ENCODE measurements at regions not wholly inside any gene's neighbourhood (a gene's known extent, or its start where the extent isn't known, plus 50 kb on each side); places are given as distances from the start of the nearest gene placed in this dataset.

GRCh38 chr11:98720951-98721350 lies 299.8 kb upstream of the CNTN5 start (continued):
- TF ChIP-seq ZBTB40 (IDR thresholded peaks at IDR 0.05; ENCODE audit: borderline replicate concordance) = no peak
- no peak for TF ChIP-seq FOXK2 (IDR thresholded peaks at IDR 0.05)
- TF ChIP-seq TBL1XR1 (IDR thresholded peaks at IDR 0.05; ENCODE audit: low read depth, low read length) = no peak

GRCh38 chr11:98725471-98725870 lies 295.3 kb upstream of the CNTN5 start:
- Histone ChIP-seq H3K4me3 (no peak overlapping the region), H4K20me1 (ENCODE audit: control insufficient read depth, insufficient read depth) (no peaks in the 10 kb centered on the region), H3K4me1 (ENCODE audit: control insufficient read depth, insufficient read depth, low read length) (no peaks in the 10 kb centered on the region), H3K4me2 (ENCODE audit: control insufficient read depth, insufficient read depth) (no peak overlapping the region), H3K36me3 (ENCODE audit: control insufficient read depth in 2 of 2, insufficient read depth in 2 of 2, low read length in 1 of 2) (no peaks in the 10 kb centered on the region), H3K79me2 (ENCODE audit: control insufficient read depth, insufficient read depth, low read length) (no peaks in the 10 kb centered on the region), H3K27me3 (replicated peaks in 1 of 2; ENCODE audit: control insufficient read depth in 2 of 2, insufficient read depth in 2 of 2, low read length in 1 of 2) (no peaks in the 10 kb centered on the region), H2AFZ (ENCODE audit: control insufficient read depth, low read depth, low read length) (no peak overlapping the region), H3K9ac (ENCODE audit: control insufficient read depth, insufficient read depth, low read length) (no peak overlapping the region), H3K27ac (ENCODE audit: control insufficient read depth, insufficient read depth) (no peak overlapping the region), H3K9me3 (replicated peaks; ENCODE audit: control insufficient read depth, insufficient read depth, low read length) (no peaks in the 10 kb centered on the region)
- RAD21 ChIA-PET (ENCODE audit: unreplicated experiment) = no interaction called here
- SMC1A ChIA-PET (ENCODE audit: uncharacterized antibody, unreplicated experiment) = interaction anchor here (0.6 kb wide), 1 partner anchor 10 kb away, joined by 3 read pairs; no protein-coding TSS in a partner anchor
- in situ Hi-C loops (cut with MboI) (no loop called here), intact Hi-C loops (cut with micrococcal nuclease; ENCODE audit: unreplicated experiment) (no loop called here)
- CTCF ChIA-PET = no interaction called here
- BruUV-seq (replicated peaks) = no TSS peak
- WGBS (ENCODE audit: insufficient coverage, insufficient replicate concordance, low lambda C conversion rate, missing lambda C conversion rate) = 21% methylated on average over 5 of the region's 5 CpGs
- FAIRE-seq = no peak
- ATAC-seq = no peak
- DNase-seq (ENCODE audit: low read depth, low spot score) = no peak
- TF ChIP-seq HDAC6 (IDR thresholded peaks at IDR 0.05; ENCODE audit: unreplicated experiment) (no peak), ESRRA (IDR thresholded peaks at IDR 0.05; ENCODE audit: low read length) (no peak), PKNOX1 (IDR thresholded peaks at IDR 0.05) (no peak), TCF7 (IDR thresholded peaks at IDR 0.05; ENCODE audit: borderline replicate concordance) (no peak), ZNF24 (IDR thresholded peaks at IDR 0.05) (no peak), DPF2 (IDR thresholded peaks at IDR 0.05) (no peak), NR2F1 (conservative IDR thresholded peaks at IDR 0.05) (no peak), MXI1 (IDR thresholded peaks at IDR 0.05; ENCODE audit: low read depth, low read length) (no peak), SMC3 (IDR thresholded peaks at IDR 0.05; ENCODE audit: borderline replicate concordance, low read length) (no peak)
- TF ChIP-seq, protein P1, sequence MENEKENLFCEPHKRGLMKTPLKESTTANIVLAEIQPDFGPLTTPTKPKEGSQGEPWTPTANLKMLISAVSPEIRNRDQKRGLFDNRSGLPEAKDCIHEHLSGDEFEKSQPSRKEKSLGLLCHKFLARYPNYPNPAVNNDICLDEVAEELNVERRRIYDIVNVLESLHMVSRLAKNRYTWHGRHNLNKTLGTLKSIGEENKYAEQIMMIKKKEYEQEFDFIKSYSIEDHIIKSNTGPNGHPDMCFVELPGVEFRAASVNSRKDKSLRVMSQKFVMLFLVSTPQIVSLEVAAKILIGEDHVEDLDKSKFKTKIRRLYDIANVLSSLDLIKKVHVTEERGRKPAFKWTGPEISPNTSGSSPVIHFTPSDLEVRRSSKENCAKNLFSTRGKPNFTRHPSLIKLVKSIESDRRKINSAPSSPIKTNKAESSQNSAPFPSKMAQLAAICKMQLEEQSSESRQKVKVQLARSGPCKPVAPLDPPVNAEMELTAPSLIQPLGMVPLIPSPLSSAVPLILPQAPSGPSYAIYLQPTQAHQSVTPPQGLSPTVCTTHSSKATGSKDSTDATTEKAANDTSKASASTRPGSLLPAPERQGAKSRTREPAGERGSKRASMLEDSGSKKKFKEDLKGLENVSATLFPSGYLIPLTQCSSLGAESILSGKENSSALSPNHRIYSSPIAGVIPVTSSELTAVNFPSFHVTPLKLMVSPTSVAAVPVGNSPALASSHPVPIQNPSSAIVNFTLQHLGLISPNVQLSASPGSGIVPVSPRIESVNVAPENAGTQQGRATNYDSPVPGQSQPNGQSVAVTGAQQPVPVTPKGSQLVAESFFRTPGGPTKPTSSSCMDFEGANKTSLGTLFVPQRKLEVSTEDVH (IDR thresholded peaks at IDR 0.05; ENCODE audit: low read depth, partially characterized antibody) = no peak
- POLR2A ChIA-PET = no interaction called here

All from GM12878 (cell line).